HG03575 (cell line): ENCODE measurements at regions not wholly inside any gene's neighbourhood (a gene's known extent, or its start where the extent isn't known, plus 50 kb on each side); places are given as distances from the start of the nearest gene placed in this dataset.
A peak's percentile ranks its signal among the peaks of the same experiment; 100 is the strongest.

Experiments used
- ATAC-seq: cut with Tn5 transposase; IDR thresholded peaks from one replicate; pipeline ENCODE4 v1.9.1; 2021; ENCODE audit not compliant: unreplicated experiment, insufficient number of reproducible peaks, low FRiP score; ENCODE audit errors: extremely low read depth

- ATAC-seq, result no peak
These were observed 429.5 kb upstream of the ANO3 start for GRCh38 chr11:25902476-25902875.

- no peak for ATAC-seq
These were observed 423.2 kb upstream of the ANO3 start for GRCh38 chr11:25908726-25909125.

GRCh38 chr11:25910086-25910485, 421.8 kb upstream of the ANO3 start:
- ATAC-seq, result no peak

- no peak for ATAC-seq
These were observed 411.6 kb upstream of the ANO3 start for GRCh38 chr11:25920356-25920755.

- no peak for ATAC-seq
These were observed 407.3 kb upstream of the ANO3 start for GRCh38 chr11:25924586-25924985.

GRCh38 chr11:25925359-25925758, 406.6 kb upstream of the ANO3 start:
- no peak for ATAC-seq

GRCh38 chr11:25927411-25927953, 404.4 kb upstream of the ANO3 start:
- ATAC-seq, result no peak

GRCh38 chr11:25928076-25928475, 403.9 kb upstream of the ANO3 start:
- no peak for ATAC-seq

- no peak for ATAC-seq
These were observed 393.0 kb upstream of the ANO3 start for GRCh38 chr11:25938952-25939351.

GRCh38 chr11:25939691-25940090, 392.2 kb upstream of the ANO3 start:
- no peak for ATAC-seq

- no peak for ATAC-seq
These were observed 390.6 kb upstream of the ANO3 start for GRCh38 chr11:25941353-25941752.

- no peak for ATAC-seq
These were observed 388.9 kb upstream of the ANO3 start for GRCh38 chr11:25943031-25943430.

- ATAC-seq, result no peak
These were observed 387.9 kb upstream of the ANO3 start for GRCh38 chr11:25943777-25944661.

- ATAC-seq, result no peak
These were observed 382.0 kb upstream of the ANO3 start for GRCh38 chr11:25949918-25950317.

GRCh38 chr11:25953006-25953405, 378.9 kb upstream of the ANO3 start:
- no peak for ATAC-seq

GRCh38 chr11:25958045-25958444, 373.9 kb upstream of the ANO3 start:
- no peak for ATAC-seq

GRCh38 chr11:25961539-25961938, 370.4 kb upstream of the ANO3 start:
- ATAC-seq, result no peak

- ATAC-seq, result no peak
These were observed 361.0 kb upstream of the ANO3 start for GRCh38 chr11:25970726-25971508.

GRCh38 chr11:25980091-25980490, 351.8 kb upstream of the ANO3 start:
- no peak for ATAC-seq

- peak; percentile 92 for ATAC-seq
These were observed 349.9 kb upstream of the ANO3 start for GRCh38 chr11:25981998-25982397.
